HFFc6 (cell line): ENCODE measurements at regions not wholly inside any gene's neighbourhood (a gene's known extent, or its start where the extent isn't known, plus 50 kb on each side); places are given as distances from the start of the nearest gene placed in this dataset.

Experiments
- DNase-seq: peaks from one replicate; pipeline ENCODE4 v3.0.0-alpha.2; 2018
- H3K27ac Mint-ChIP-seq: 2 replicates; pipeline ENCODE4 v1.8.0; 2020; ENCODE audit warnings: mild to moderate bottlenecking, mixed read lengths
- H3K27me3 Mint-ChIP-seq: 2 replicates; pipeline ENCODE4 v1.8.0; 2021; ENCODE audit warnings: mild to moderate bottlenecking, moderate library complexity, mixed read lengths; ENCODE audit not compliant: insufficient read depth
- H3K36me3 Mint-ChIP-seq: 2 replicates; pipeline ENCODE4 v1.8.0; 2021; ENCODE audit warnings: low read depth, mixed read lengths
- H3K4me1 Mint-ChIP-seq: 2 replicates; pipeline ENCODE4 v1.8.0; 2020; ENCODE audit warnings: low read depth, mixed read lengths
- H3K4me3 Mint-ChIP-seq: 2 replicates; pipeline ENCODE4 v1.8.0; 2020; ENCODE audit warnings: mild to moderate bottlenecking, moderate library complexity, mixed read lengths
- H3K9me3 Mint-ChIP-seq: 2 replicates; pipeline ENCODE4 v1.8.0; 2020; ENCODE audit warnings: mild to moderate bottlenecking, mixed read lengths
- TF ChIP-seq, protein P1 (sequence below): fragments of 200-600 bp; sonication (generic); IDR thresholded peaks from 2 replicates; pipeline ENCODE4 v1.5.0; 2021; ENCODE audit warnings: antibody characterized with exemption, mild to moderate bottlenecking

- DNase-seq: no peak
- H3K27ac Mint-ChIP-seq: no peak overlapping the region
- no peaks in the 10 kb centered on the region for H3K4me1 Mint-ChIP-seq
- peaks cover 37% of the 10 kb centered on the region for H3K9me3 Mint-ChIP-seq
- no peak overlapping the region for H3K4me3 Mint-ChIP-seq
- TF ChIP-seq, protein P1, sequence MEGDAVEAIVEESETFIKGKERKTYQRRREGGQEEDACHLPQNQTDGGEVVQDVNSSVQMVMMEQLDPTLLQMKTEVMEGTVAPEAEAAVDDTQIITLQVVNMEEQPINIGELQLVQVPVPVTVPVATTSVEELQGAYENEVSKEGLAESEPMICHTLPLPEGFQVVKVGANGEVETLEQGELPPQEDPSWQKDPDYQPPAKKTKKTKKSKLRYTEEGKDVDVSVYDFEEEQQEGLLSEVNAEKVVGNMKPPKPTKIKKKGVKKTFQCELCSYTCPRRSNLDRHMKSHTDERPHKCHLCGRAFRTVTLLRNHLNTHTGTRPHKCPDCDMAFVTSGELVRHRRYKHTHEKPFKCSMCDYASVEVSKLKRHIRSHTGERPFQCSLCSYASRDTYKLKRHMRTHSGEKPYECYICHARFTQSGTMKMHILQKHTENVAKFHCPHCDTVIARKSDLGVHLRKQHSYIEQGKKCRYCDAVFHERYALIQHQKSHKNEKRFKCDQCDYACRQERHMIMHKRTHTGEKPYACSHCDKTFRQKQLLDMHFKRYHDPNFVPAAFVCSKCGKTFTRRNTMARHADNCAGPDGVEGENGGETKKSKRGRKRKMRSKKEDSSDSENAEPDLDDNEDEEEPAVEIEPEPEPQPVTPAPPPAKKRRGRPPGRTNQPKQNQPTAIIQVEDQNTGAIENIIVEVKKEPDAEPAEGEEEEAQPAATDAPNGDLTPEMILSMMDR: no peak
- no peaks in the 10 kb centered on the region for H3K36me3 Mint-ChIP-seq
- peaks cover 1% of the 10 kb centered on the region; the same call in 1 of the 2 replicates for H3K27me3 Mint-ChIP-seq
Observed at GRCh38 chr18:65990944-65991708, 240.3 kb downstream of the CDH7 start.

DNA sequence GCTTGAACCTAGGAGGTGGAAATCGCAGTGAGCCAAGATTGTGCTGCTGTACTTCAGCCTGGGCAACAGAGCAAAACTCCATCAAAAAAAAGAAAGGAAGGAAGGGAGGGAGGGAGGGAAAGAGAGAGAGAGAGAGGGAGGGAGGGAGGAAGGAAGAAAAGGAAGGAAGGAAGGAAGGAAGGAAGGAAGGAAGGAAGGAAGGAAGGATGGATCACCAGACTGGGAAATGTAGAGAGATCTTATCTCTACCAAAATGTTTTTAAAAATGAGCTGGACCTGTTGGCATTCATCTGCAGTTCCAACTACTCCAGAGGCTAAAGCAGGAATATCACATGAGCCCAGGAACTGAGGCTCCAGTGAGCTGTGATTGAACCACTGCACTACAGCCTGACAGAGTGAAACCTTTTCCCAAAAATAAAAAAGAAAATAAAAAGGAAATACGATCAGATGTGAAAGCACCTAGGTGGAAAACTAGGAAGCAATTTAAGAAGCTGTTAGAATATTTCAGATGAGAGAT, 239.4 kb downstream of the CDH7 start:
- Mint-ChIP-seq H3K27me3 (peaks cover 1% of the 10 kb centered on the region; the same call in 1 of the 2 replicates), H3K4me3 (no peak overlapping the region), H3K9me3 (peaks cover 34% of the 10 kb centered on the region), H3K4me1 (no peaks in the 10 kb centered on the region), H3K36me3 (no peaks in the 10 kb centered on the region), H3K27ac (no peak overlapping the region)
- no peak for DNase-seq
- TF ChIP-seq, protein P1: no peak

DNA sequence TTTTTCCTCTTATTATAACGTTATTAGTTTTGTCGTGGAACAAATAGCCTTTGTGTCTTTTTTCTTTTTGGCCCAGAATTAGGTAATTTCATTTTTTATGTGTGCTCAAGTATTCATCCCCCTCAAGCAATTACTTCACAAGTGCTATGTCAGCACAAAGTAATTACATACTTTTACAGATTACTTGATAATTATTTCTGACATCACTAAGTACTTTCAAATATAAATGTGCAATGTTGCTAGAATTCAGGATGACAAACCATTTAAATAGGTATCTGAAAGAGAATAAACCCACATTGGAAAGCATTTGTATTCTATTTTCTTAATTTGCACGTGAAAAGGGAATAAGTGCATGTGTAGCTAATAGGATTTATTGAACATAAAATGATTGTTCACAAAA, 238.2 kb downstream of the CDH7 start:
- H3K27ac Mint-ChIP-seq: no peak overlapping the region
- no peak for DNase-seq
- TF ChIP-seq, protein P1: no peak
- peaks cover 1% of the 10 kb centered on the region; the same call in 1 of the 2 replicates for H3K27me3 Mint-ChIP-seq
- H3K4me1 Mint-ChIP-seq: no peaks in the 10 kb centered on the region
- peaks cover 23% of the 10 kb centered on the region for H3K9me3 Mint-ChIP-seq
- no peak overlapping the region for H3K4me3 Mint-ChIP-seq
- H3K36me3 Mint-ChIP-seq: no peaks in the 10 kb centered on the region

DNA sequence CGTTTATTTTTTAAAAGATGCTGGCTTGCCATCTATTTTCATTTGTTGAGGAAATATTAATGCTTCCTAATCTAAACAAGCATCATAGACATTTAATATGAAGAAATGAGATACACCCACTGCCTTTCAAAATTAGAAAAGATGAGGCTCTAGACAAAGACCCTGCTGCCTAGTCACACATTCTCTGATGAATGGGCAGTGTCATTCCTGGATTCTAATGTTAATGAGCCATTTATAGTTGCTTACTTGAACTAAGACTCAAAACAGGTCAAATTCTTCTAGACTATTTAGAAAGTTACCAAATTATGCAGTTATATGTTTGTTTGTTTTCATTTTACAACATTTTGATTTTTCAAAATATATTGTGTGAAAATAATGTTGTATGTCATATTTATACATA, 237.6 kb downstream of the CDH7 start:
- Mint-ChIP-seq H3K4me3 (no peak overlapping the region), H3K4me1 (no peaks in the 10 kb centered on the region), H3K27ac (no peak overlapping the region), H3K9me3 (peaks cover 22% of the 10 kb centered on the region), H3K36me3 (no peaks in the 10 kb centered on the region), H3K27me3 (peaks cover 1% of the 10 kb centered on the region; the same call in 1 of the 2 replicates)
- TF ChIP-seq, protein P1: no peak
- DNase-seq: no peak

- TF ChIP-seq, protein P1: no peak
- H3K36me3 Mint-ChIP-seq: no peaks in the 10 kb centered on the region; the same call in 1 of the 2 replicates
- peaks cover 23% of the 10 kb centered on the region for H3K9me3 Mint-ChIP-seq
- peaks cover 2% of the 10 kb centered on the region; the same call in 1 of the 2 replicates for H3K27me3 Mint-ChIP-seq
- H3K27ac Mint-ChIP-seq: no peak overlapping the region
- no peaks in the 10 kb centered on the region for H3K4me1 Mint-ChIP-seq
- DNase-seq: no peak
- no peak overlapping the region for H3K4me3 Mint-ChIP-seq
Observed at GRCh38 chr18:65983750-65984149, 232.9 kb downstream of the CDH7 start.
